Pancreas (tissue), 10 donors: ENCODE measurements at regions not wholly inside any gene's neighbourhood (a gene's known extent, or its start where the extent isn't known, plus 50 kb on each side); places are given as distances from the start of the nearest gene placed in this dataset.

Experiments used
- ATAC-seq, 4 donors: fragments of 200-7000 bp; cut with Tn5 transposase; one replicate each; pipeline versions ENCODE4 v1.8.0 to v1.9.1; 2020; ENCODE audit warnings: mild to moderate bottlenecking in 4 of 4, moderate library complexity in 4 of 4
- DNase-seq, 6 donors: peaks; one replicate each; pipeline ENCODE4 v3.0.0-alpha.2; 2020
- FAIRE-seq: peaks from 2 replicates; lab custom pipeline; 2012; peaks lifted over from hg19 to GRCh38; lab: Jason Lieb, UNC
- H3K27ac ChIP-seq, 4 donors: fragments of 200-600 bp; sonication (generic); 1 replicate in 3 of 4; 2 replicates in 1 of 4; pipeline versions ENCODE4 v1.5.0 to v1.8.0; 2020
- H3K27me3 ChIP-seq, 4 donors: fragments of 200-600 bp; one replicate each; pipeline ENCODE4 v1.8.0; 2021
- H3K36me3 ChIP-seq, 3 donors: fragments of 200-600 bp; sonication (generic) in 1 of 3; one replicate each; pipeline versions ENCODE4 v1.5.0 to v1.8.0; 2020 to 2021
- H3K4me1 ChIP-seq, 3 donors: fragments of 200-600 bp; one replicate each; pipeline ENCODE4 v1.8.0; 2021
- H3K4me3 ChIP-seq, 4 donors: fragments of 200-600 bp; sonication (generic) in 2 of 4; one replicate each; pipeline versions ENCODE4 v1.5.0 to v1.8.0; 2020 to 2021
- H3K9me3 ChIP-seq, 4 donors: fragments of 200-600 bp; one replicate each; pipeline ENCODE4 v1.8.0; 2021
- CTCF ChIP-seq, 4 donors: fragments of 200-600 bp; sonication (generic) in 3 of 4; IDR thresholded peaks; one replicate each; pipeline versions ENCODE4 v1.5.0 to v1.8.0; 2021; ENCODE audit warnings: antibody characterized with exemption in 4 of 4
- WGBS, 2 donors: extraction: QIAGEN DNeasy Blood & Tissue Kit; methylation state at CpG; one replicate each; pipeline ENCODE4 v1.1.7; 2013; 5-methylcytosine and 5-hydroxymethylcytosine counted together
- intact Hi-C, 3 donors: fragments of 100-400 bp; cut with DNase I; formaldehyde crosslinking; loops; one replicate each; pipeline versions ENCODE4 v1.11.1 to v1.14.2; 2022
- donor health status: healthy with polysubstance abuse.
- donor health status: DM: no; HTN: no; CAD: no; lungs with moderate emphysema.
- donor health status: DM: no; HTN: no; CAD: no.
- donor health status: control.
- donor health status: control.
- donor health status: Bipolar disorder and iron deficiency.
- donor health status: DM: yes; HTN: yes; CAD: no.
- donor health status: DM: no; HTN: no; CAD: no.
- donor health status: DM: no; HTN: no; CAD: no.
- donor health status: DM: yes; HTN: yes; CAD: no.

- no peak overlapping the region for H3K4me3 ChIP-seq
- no peak for TF ChIP-seq CTCF (IDR thresholded peaks at IDR 0.05)
- intact Hi-C loops: no loop called here
- H3K36me3 ChIP-seq: no peaks in the 10 kb centered on the region
- H3K9me3 ChIP-seq: no peaks in the 10 kb centered on the region
- H3K4me1 ChIP-seq: no peaks in the 10 kb centered on the region
- no peak for DNase-seq
- no peak for FAIRE-seq
- no peak overlapping the region for H3K27ac ChIP-seq
- H3K27me3 ChIP-seq: no peaks in the 10 kb centered on the region
- no peak for ATAC-seq
- WGBS, 2 donors: 76 to 83% methylated on average over 46 of the region's 46 CpGs
These were observed 118.4 kb downstream of the TWIST2 start for GRCh38 chr2:238966072-238966937.

- Histone ChIP-seq H3K36me3 (no peaks in the 10 kb centered on the region), H3K9me3 (no peaks in the 10 kb centered on the region), H3K4me3 (no peak overlapping the region), H3K27me3 (no peaks in the 10 kb centered on the region), H3K27ac (no peak overlapping the region), H3K4me1 (no peaks in the 10 kb centered on the region)
- no peak for FAIRE-seq
- DNase-seq: no peak
- no peak for ATAC-seq
- TF ChIP-seq CTCF (IDR thresholded peaks at IDR 0.05): no peak
- intact Hi-C loops: no loop called here
- WGBS, 2 donors: 80 to 82% methylated on average over 43 of the region's 43 CpGs
These were observed 119.4 kb downstream of the TWIST2 start for GRCh38 chr2:238967031-238967977.

GRCh38 chr2:238967978-238968360 lies 120.1 kb downstream of the TWIST2 start:
- 29 to 30% methylated on average over 8 of the region's 8 CpGs for WGBS, 2 donors
- Histone ChIP-seq H3K27me3 (no peaks in the 10 kb centered on the region), H3K36me3 (no peaks in the 10 kb centered on the region), H3K9me3 (no peaks in the 10 kb centered on the region), H3K4me1 (no peaks in the 10 kb centered on the region), H3K4me3 (no peak overlapping the region), H3K27ac (no peak overlapping the region)
- intact Hi-C loops: no loop called here
- DNase-seq (no peak), ATAC-seq (no peak), FAIRE-seq (no peak)
- TF ChIP-seq CTCF (IDR thresholded peaks at IDR 0.05): no peak

GRCh38 chr2:238968616-238969384 lies 120.9 kb downstream of the TWIST2 start:
- Histone ChIP-seq H3K27ac (no peak overlapping the region), H3K36me3 (no peaks in the 10 kb centered on the region), H3K9me3 (no peaks in the 10 kb centered on the region), H3K4me1 (no peaks in the 10 kb centered on the region), H3K4me3 (no peak overlapping the region), H3K27me3 (no peaks in the 10 kb centered on the region)
- WGBS, 2 donors: 72 to 79% methylated on average over 17 to 18 of the region's 18 CpGs
- no peak for ATAC-seq
- intact Hi-C loops: no loop called here
- no peak for FAIRE-seq
- TF ChIP-seq CTCF (IDR thresholded peaks at IDR 0.05): no peak
- DNase-seq: peak in 1 of 6 donors; percentile 36
